B cell (primary cell): ENCODE measurements at regions not wholly inside any gene's neighbourhood (a gene's known extent, or its start where the extent isn't known, plus 50 kb on each side); places are given as distances from the start of the nearest gene placed in this dataset.

ENCODE experiments used
- ATAC-seq: fragments of 200-7000 bp; cut with Tn5 transposase; one replicate; pipeline ENCODE4 v1.10.0; 2021; ENCODE audit warnings: low read depth, mild to moderate bottlenecking, moderate number of reproducible peaks, moderate library complexity
- CTCF ChIA-PET: fragments of 350-600 bp; sonication (Branson Sonifier 250); formaldehyde crosslinking; loops from one replicate; lab custom pipeline; 2021; ENCODE audit warnings: antibody characterized with exemption, inconsistent platforms; lab: Charles Lee
- POLR2A ChIA-PET: fragments of 350-600 bp; sonication (Branson Sonifier 250); formaldehyde crosslinking; loops from one replicate; lab custom pipeline; 2021; ENCODE audit warnings: antibody characterized with exemption; lab: Charles Lee
- DNase-seq: peaks from one replicate; pipeline ENCODE4 v3.0.0; 2013
- H2AFZ ChIP-seq: 2 replicates; pipeline ENCODE4 v1.6.1; 2012; ENCODE audit warnings: mild to moderate bottlenecking, low read depth, low read length; ENCODE audit not compliant: insufficient read depth, poor library complexity, severe bottlenecking
- H3K27ac ChIP-seq, 2 donors: 1 replicate in 1 of 2; 2 replicates in 1 of 2; pipeline ENCODE4 v1.5.1; 2012 to 2013; ENCODE audit warnings: low read length in 2 of 2, mild to moderate bottlenecking in 2 of 2, moderate library complexity in 1 of 2
- H3K27me3 ChIP-seq, 4 experiments: fragments of 200-600 bp in 1 of 4; sonication (generic) in 1 of 4; replicated peaks in 1 of 4; 1 replicate in 2 of 4; 2 replicates in 2 of 4; pipeline versions ENCODE4 v1.6.1 to v1.7.0; 2013 to 2016; ENCODE audit warnings: low read length in 3 of 4, mild to moderate bottlenecking in 2 of 4, mixed read lengths in 1 of 4, moderate library complexity in 1 of 4; ENCODE audit not compliant: insufficient read depth in 4 of 4, control insufficient read depth in 3 of 4; ENCODE audit errors: control extremely low read depth in 1 of 4
- H3K36me3 ChIP-seq, 2 experiments: replicated peaks in 1 of 2; 1 replicate in 1 of 2; 2 replicates in 1 of 2; pipeline versions ENCODE4 v1.6.1 to v1.7.1; 2013; ENCODE audit warnings: low read length in 1 of 2; ENCODE audit not compliant: insufficient read depth in 2 of 2, control insufficient read depth in 1 of 2; ENCODE audit errors: control extremely low read depth in 1 of 2, extremely low read depth in 1 of 2
- H3K4me1 ChIP-seq, 2 donors: fragments of 200-600 bp in 1 of 2; sonication (generic) in 1 of 2; 1 replicate in 1 of 2; 2 replicates in 1 of 2; pipeline versions ENCODE4 v1.5.1 to v1.6.1; 2013 to 2017; ENCODE audit warnings: low read length in 2 of 2; ENCODE audit not compliant: control insufficient read depth in 2 of 2, insufficient read depth in 2 of 2
- H3K4me2 ChIP-seq: replicated peaks from 2 replicates; pipeline ENCODE3; 2012; ENCODE audit warnings: mild to moderate bottlenecking, low read depth, low read length; ENCODE audit not compliant: poor library complexity, severe bottlenecking
- H3K4me3 ChIP-seq, 5 experiments: fragments of 200-600 bp in 1 of 5; sonication (generic) in 1 of 5; 1 replicate in 3 of 5; 2 replicates in 2 of 5; pipeline versions ENCODE4 v1.5.1 to v1.7.0; 2011 to 2016; ENCODE audit warnings: low read length in 4 of 5, mild to moderate bottlenecking in 4 of 5, low read depth in 2 of 5, control low read depth in 1 of 5, moderate library complexity in 1 of 5; ENCODE audit not compliant: insufficient read depth in 1 of 5; ENCODE audit errors: control extremely low read depth in 1 of 5, extremely low read depth in 1 of 5
- H3K79me2 ChIP-seq: fragments of 200-600 bp; sonication (generic); one replicate; pipeline ENCODE4 v1.6.0; 2016; ENCODE audit warnings: low read length; ENCODE audit not compliant: control insufficient read depth, insufficient read depth
- H3K9ac ChIP-seq: fragments of 200-600 bp; sonication (generic); 2 replicates; pipeline ENCODE4 v1.6.1; 2017; ENCODE audit warnings: mild to moderate bottlenecking, low read length, moderate library complexity
- H3K9me3 ChIP-seq, 3 donors: one replicate each; pipeline versions ENCODE4 v1.6.1 to v1.7.1; 2013; ENCODE audit warnings: low read length in 2 of 3; ENCODE audit not compliant: control insufficient read depth in 2 of 3, insufficient read depth in 1 of 3; ENCODE audit errors: control extremely low read depth in 1 of 3
- H4K20me1 ChIP-seq: 2 replicates; pipeline ENCODE4 v1.6.0; 2012; ENCODE audit warnings: mild to moderate bottlenecking, low read length; ENCODE audit not compliant: insufficient read depth, control insufficient read depth, poor library complexity, severe bottlenecking
- H3K27ac Mint-ChIP-seq: one replicate; pipeline ENCODE4 v1.8.0; 2021; ENCODE audit warnings: mixed read lengths
- H3K27me3 Mint-ChIP-seq: one replicate; pipeline ENCODE4 v1.8.0; 2021; ENCODE audit warnings: mixed read lengths
- H3K4me1 Mint-ChIP-seq: one replicate; pipeline ENCODE4 v1.8.0; 2021; ENCODE audit warnings: mixed read lengths
- H3K4me3 Mint-ChIP-seq: one replicate; pipeline ENCODE4 v1.8.0; 2021; ENCODE audit warnings: mixed read lengths
- H3K9me3 Mint-ChIP-seq: one replicate; pipeline ENCODE4 v1.8.0; 2022; ENCODE audit warnings: mixed read lengths; ENCODE audit not compliant: insufficient read depth
- CTCF ChIP-seq: fragments of 200-600 bp; IDR thresholded peaks from one replicate; pipeline ENCODE4 v1.8.0; 2022; ENCODE audit warnings: antibody characterized with exemption, mild to moderate bottlenecking
- EZH2 ChIP-seq: IDR thresholded peaks from 2 replicates; pipeline ENCODE4 v1.6.1; 2012; ENCODE audit warnings: borderline replicate concordance, low read depth, mild to moderate bottlenecking, moderate library complexity, low read length; ENCODE audit not compliant: insufficient read depth, poor library complexity, severe bottlenecking
- WGBS: methylation state at CpG from one replicate; pipeline ENCODE4 v1.1.5; 2013; ENCODE audit warnings: missing lambda C conversion rate; ENCODE audit not compliant: insufficient coverage; 5-methylcytosine and 5-hydroxymethylcytosine counted together
- intact Hi-C: fragments of 100-400 bp; cut with micrococcal nuclease; formaldehyde crosslinking; loops from one replicate; pipeline ENCODE4 v1.10.0; 2022

GRCh38 chr1:90781534-90781933, 64.4 kb upstream of the BARHL2 start:
- Histone ChIP-seq H3K27ac (no peak overlapping the region), H3K36me3 (no peaks in the 10 kb centered on the region), H3K9me3 (no peaks in the 10 kb centered on the region), H3K4me3 (no peak overlapping the region), H3K9ac (no peak overlapping the region), H2AFZ (no peak overlapping the region), H3K4me1 (no peaks in the 10 kb centered on the region), H3K4me2 (no peak overlapping the region), H3K79me2 (no peaks in the 10 kb centered on the region), H4K20me1 (no peaks in the 10 kb centered on the region), H3K27me3 (no peaks in the 10 kb centered on the region)
- no peaks in the 10 kb centered on the region for H3K9me3 Mint-ChIP-seq
- H3K4me3 Mint-ChIP-seq: no peak overlapping the region
- no peak overlapping the region for H3K27ac Mint-ChIP-seq
- POLR2A ChIA-PET: no interaction called here
- no peak for TF ChIP-seq CTCF
- no peak for TF ChIP-seq EZH2
- no peaks in the 10 kb centered on the region for H3K4me1 Mint-ChIP-seq
- ATAC-seq (no peak), DNase-seq (no peak)
- CTCF ChIA-PET: interaction anchor here (1.1 kb wide), 1 partner anchor 384 kb away, joined by 4 read pairs; no protein-coding TSS in a partner anchor
- intact Hi-C loops: no loop called here
- WGBS: 73% methylated on average over 5 of the region's 6 CpGs
- peaks cover 8% of the 10 kb centered on the region for H3K27me3 Mint-ChIP-seq

GRCh38 chr1:90780981-90781380, 63.9 kb upstream of the BARHL2 start:
- WGBS: 90% methylated on average over 2 of the region's 2 CpGs
- H3K79me2 ChIP-seq: no peaks in the 10 kb centered on the region
- Mint-ChIP-seq H3K9me3 (no peaks in the 10 kb centered on the region), H3K4me3 (no peak overlapping the region), H3K27me3 (peaks cover 8% of the 10 kb centered on the region), H3K27ac (no peak overlapping the region), H3K4me1 (no peaks in the 10 kb centered on the region)
- no peak overlapping the region for H3K4me2 ChIP-seq
- no peaks in the 10 kb centered on the region for H3K36me3 ChIP-seq
- no peak overlapping the region for H3K27ac ChIP-seq
- H3K4me1 ChIP-seq: no peaks in the 10 kb centered on the region
- no peak overlapping the region for H3K9ac ChIP-seq
- intact Hi-C loops: no loop called here
- H4K20me1 ChIP-seq: no peaks in the 10 kb centered on the region
- DNase-seq (no peak), ATAC-seq (no peak)
- H3K27me3 ChIP-seq: no peaks in the 10 kb centered on the region
- H3K4me3 ChIP-seq: no peak overlapping the region
- ChIA-PET CTCF (interaction anchor here (1.1 kb wide), 1 partner anchor 384 kb away, joined by 4 read pairs; no protein-coding TSS in a partner anchor), POLR2A (no interaction called here)
- no peaks in the 10 kb centered on the region for H3K9me3 ChIP-seq
- TF ChIP-seq CTCF (no peak), EZH2 (no peak)
- H2AFZ ChIP-seq: no peak overlapping the region
